ENCODE measurements at regions not wholly inside any gene's neighbourhood (a gene's known extent, or its start where the extent isn't known, plus 50 kb on each side); places are given as distances from the start of the nearest gene placed in this dataset.

DNA sequence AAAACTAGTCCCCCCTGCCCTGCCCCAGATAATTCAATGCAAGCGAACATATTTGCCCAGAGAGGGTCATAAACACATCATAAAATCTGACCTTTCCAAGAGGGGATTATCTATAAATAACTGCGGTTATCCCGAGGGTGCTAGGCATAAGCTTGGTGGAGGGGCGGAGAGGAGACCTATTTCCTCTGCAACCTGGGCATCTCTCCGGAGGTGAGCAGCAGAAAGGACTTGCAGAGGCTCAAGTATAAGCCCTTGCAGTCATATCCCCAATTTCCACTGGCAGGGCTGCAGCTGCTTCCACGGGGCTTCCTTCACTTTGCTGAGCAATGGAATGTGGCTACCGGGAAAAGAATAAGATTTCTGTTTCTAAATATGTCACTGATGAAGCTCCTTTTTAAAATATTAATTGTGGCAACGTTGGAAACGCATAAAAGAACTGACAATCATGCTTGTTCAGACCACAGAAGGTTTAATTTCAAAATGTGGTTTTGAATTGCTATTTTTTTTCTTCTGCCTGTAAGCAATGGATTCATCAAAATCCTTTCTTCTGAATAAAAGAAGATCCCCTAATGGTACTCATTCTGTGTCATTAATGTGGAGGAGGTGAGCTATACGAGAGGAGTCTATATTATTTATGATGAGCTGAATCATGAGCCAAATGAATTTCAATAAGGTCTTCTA, 268.9 kb upstream of the ATP2B1 start:
- H3K36me3 Mint-ChIP-seq, result no peaks in the 10 kb centered on the region

DNA sequence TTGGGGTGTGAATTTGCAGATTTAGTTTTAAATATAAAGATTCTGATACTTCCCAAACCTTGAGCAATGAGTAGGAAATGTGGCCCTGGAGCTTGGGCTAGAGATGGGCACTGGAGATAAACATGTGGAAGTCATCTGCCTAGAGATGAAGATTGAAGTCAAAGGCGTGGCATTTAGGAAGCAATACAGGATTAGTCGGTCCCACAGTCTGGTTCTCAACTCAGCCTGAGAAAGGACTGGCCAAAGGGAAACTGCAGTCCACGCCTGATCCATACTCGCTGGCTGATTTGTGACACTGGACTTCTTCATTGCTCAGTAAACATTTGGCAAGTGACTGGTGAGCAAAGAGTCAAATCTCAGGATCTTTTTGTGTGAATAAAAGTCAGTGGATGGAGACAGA, 268.2 kb upstream of the ATP2B1 start:
- Mint-ChIP-seq H3K4me1 (ENCODE audit: low read depth) (peaks cover 4% of the 10 kb centered on the region), H3K27ac (no peak overlapping the region), H3K4me3 (no peak overlapping the region), H3K27me3 (no peaks in the 10 kb centered on the region), H3K36me3 (no peaks in the 10 kb centered on the region), H3K9me3 (no peaks in the 10 kb centered on the region)
- ChIA-PET POLR2A (no interaction called here), CTCF (no interaction called here)
- DNase-seq, result no peak
- intact Hi-C loops (cut with micrococcal nuclease), result no loop called here

More for the DNA sequence above, 268.9 kb upstream of the ATP2B1 start:
- ChIA-PET POLR2A (no interaction called here), CTCF (no interaction called here)
- no peak overlapping the region for H3K27ac Mint-ChIP-seq
- H3K9me3 Mint-ChIP-seq, result no peaks in the 10 kb centered on the region
- intact Hi-C loops (cut with micrococcal nuclease), result no loop called here
- H3K27me3 Mint-ChIP-seq, result no peaks in the 10 kb centered on the region
- DNase-seq, result no peak
- H3K4me3 Mint-ChIP-seq, result no peak overlapping the region
- H3K4me1 Mint-ChIP-seq (ENCODE audit: low read depth), result peaks cover 4% of the 10 kb centered on the region

DNA sequence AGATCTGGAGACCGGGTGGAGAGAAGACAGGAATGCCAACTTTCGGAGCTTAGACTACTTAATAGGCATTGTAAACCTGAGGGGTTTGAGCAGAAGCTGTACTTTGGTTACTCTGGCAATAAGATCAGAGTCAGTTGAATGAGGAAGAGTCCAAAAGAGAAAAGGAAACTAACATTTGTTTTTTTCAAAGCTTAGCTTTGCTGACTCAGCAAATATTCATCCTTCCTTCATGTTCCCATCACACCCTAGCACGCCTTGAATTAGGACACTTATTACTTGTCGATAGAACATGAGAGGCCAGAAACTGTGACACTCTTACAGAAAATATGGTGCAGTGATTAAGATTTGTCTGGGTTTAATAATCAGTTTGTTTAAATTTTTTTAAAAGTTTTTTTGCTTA, 266.9 kb upstream of the ATP2B1 start:
- Mint-ChIP-seq H3K4me3 (no peak overlapping the region), H3K4me1 (ENCODE audit: low read depth) (peaks cover 5% of the 10 kb centered on the region), H3K27me3 (no peaks in the 10 kb centered on the region), H3K9me3 (no peaks in the 10 kb centered on the region), H3K36me3 (no peaks in the 10 kb centered on the region), H3K27ac (no peak overlapping the region)
- DNase-seq, result no peak
- ChIA-PET POLR2A (no interaction called here), CTCF (no interaction called here)
- intact Hi-C loops (cut with micrococcal nuclease), result no loop called here

DNA sequence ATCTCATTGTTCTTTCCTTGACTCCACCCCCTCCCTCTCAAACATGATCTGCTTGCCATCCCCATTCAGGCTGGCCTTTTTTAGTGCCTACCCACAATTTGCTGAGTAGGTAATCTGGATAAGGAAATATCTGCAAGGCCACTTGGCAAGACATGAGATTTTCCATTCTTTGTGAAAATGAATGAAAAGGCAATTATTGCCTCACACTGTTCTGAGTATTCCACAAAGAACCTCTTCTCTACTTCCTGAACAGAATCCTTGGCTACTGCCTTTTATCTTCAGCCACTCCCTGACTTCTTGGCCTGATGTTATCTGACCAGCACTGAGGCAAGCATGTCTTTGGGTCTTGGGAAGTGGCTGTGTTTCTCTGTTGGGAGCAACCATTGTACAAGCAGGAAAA, 263.2 kb upstream of the ATP2B1 start:
- peaks cover 5% of the 10 kb centered on the region for H3K4me1 Mint-ChIP-seq (ENCODE audit: low read depth)
- no peaks in the 10 kb centered on the region for H3K9me3 Mint-ChIP-seq
- no peaks in the 10 kb centered on the region for H3K27me3 Mint-ChIP-seq
- DNase-seq, result no peak
- POLR2A ChIA-PET, result no interaction called here
- no peak overlapping the region for H3K4me3 Mint-ChIP-seq
- CTCF ChIA-PET, result no interaction called here
- intact Hi-C loops (cut with micrococcal nuclease), result no loop called here
- H3K36me3 Mint-ChIP-seq, result no peaks in the 10 kb centered on the region
- H3K27ac Mint-ChIP-seq, result no peak overlapping the region

DNA sequence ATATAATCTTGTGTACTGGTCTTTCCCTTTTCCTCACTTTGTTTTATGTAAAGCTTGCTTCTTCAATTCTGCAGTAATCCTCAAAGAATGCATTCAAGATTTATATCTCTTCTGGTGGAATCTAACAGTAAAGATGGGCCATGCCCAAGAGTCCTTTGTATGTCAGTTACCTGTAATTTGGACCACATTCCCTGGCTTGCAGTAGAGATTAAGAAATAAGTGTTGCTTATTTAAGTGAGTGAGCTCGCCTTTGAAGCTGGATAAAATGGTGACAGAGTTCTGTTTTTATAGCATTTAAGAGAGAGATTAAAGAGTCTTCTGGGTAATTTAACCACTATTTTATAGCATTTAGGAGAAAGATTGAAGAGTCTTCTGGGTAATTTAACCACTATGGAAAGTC, 262.1 kb upstream of the ATP2B1 start:
- no peaks in the 10 kb centered on the region for H3K36me3 Mint-ChIP-seq
- no peaks in the 10 kb centered on the region for H3K27me3 Mint-ChIP-seq
- H3K4me3 Mint-ChIP-seq, result no peak overlapping the region
- DNase-seq, result no peak
- peaks cover 5% of the 10 kb centered on the region for H3K4me1 Mint-ChIP-seq (ENCODE audit: low read depth)
- POLR2A ChIA-PET, result no interaction called here
- H3K27ac Mint-ChIP-seq, result no peak overlapping the region
- CTCF ChIA-PET, result interaction anchor here (1.0 kb wide), 1 partner anchor 8 kb away, joined by 3 read pairs; no protein-coding TSS in a partner anchor
- H3K9me3 Mint-ChIP-seq, result no peaks in the 10 kb centered on the region
- intact Hi-C loops (cut with micrococcal nuclease), result no loop called here

DNA sequence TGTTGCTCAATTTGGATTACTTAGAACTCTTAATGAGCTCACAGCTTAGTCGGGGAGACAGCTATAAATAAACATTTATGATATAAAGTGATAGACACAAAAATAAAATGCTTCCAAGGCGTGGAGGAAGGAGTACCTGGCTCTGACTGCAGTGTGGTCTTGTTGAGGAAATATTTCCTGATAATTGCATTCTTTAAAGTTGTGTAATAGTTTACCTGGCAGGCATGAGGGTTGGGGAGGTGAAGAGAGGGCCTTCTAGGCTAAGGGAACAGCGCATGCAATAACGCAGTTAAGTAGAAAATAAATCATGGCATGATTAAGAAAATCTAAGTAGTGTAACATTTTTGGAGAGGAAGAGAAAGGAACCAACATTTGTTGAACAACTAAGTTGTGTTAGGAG, 260.5 kb upstream of the ATP2B1 start:
- no peak for DNase-seq
- intact Hi-C loops (cut with micrococcal nuclease), result no loop called here
- ChIA-PET CTCF (no interaction called here), POLR2A (no interaction called here)
- Mint-ChIP-seq H3K27me3 (no peaks in the 10 kb centered on the region), H3K36me3 (no peaks in the 10 kb centered on the region), H3K4me1 (ENCODE audit: low read depth) (peaks cover 5% of the 10 kb centered on the region), H3K9me3 (no peaks in the 10 kb centered on the region), H3K27ac (no peak overlapping the region), H3K4me3 (no peak overlapping the region)

DNA sequence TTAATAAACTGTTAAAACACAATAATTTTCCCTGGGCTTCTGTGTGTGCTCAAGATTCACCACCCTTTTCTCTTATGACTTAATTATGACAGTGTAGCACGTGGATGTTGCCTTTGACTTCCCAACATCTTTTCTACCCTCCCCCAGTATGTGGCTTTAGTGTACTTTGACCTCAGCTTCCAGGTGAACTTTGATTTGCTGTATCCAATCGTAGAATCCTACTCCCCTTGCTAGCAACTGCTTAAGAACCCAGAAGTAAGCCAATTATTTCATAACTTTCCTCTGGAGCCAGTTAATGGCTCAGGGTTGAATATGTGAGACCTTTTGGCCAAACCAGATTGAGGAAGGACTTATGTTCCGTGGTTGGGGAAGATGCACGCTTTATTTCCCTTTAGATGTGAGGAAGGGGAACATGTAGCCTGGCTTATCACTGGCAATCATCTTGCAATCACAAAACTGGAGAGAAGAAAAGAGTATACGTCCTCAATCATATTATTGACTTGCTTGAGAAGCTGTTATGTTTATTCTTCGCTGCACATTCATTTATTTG, 259.6 kb upstream of the ATP2B1 start:
- intact Hi-C loops (cut with micrococcal nuclease), result no loop called here
- CTCF ChIA-PET, result no interaction called here
- no peak overlapping the region for H3K4me3 Mint-ChIP-seq
- POLR2A ChIA-PET, result no interaction called here
- H3K36me3 Mint-ChIP-seq, result no peaks in the 10 kb centered on the region
- H3K27me3 Mint-ChIP-seq, result no peaks in the 10 kb centered on the region
- H3K27ac Mint-ChIP-seq, result no peak overlapping the region
- peaks cover 5% of the 10 kb centered on the region for H3K4me1 Mint-ChIP-seq (ENCODE audit: low read depth)
- no peaks in the 10 kb centered on the region for H3K9me3 Mint-ChIP-seq
- DNase-seq, result no peak

DNA sequence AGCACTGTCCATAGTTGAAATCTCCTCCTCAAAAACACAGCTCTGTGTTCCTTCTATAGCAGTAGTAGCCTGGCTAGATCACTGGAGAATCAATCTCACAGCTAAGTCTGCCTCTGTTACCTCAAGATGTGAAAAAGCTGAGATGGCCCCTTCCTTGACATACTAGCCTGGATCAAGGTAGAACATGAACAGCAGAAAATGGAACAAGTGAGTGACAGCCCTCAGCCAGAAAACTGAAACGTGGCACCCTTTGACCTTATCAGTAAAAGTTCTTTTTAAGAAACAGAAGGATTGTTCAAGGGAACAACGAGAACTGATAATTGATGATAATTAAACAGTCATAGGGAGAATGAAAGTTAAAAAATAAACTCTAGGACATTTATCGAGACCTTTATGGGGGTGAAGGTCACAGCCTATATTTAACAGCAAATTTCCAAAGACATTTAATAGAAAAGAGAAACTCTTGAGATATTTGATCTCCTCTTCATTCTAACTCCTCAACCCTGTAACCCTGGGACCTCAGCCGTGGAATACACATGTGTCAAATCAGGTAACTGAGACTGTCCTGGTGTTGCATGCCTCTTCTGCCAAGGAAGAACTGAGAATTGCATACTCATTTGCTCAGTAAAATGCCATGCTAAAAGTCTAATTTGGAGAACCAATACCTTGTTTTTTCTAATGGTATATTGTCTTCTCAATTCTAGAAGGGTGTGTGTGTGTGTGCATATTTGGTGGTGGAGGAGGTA, 258.0 kb upstream of the ATP2B1 start:
- Mint-ChIP-seq H3K27ac (no peak overlapping the region), H3K27me3 (no peaks in the 10 kb centered on the region), H3K4me1 (ENCODE audit: low read depth) (peaks cover 4% of the 10 kb centered on the region), H3K9me3 (no peaks in the 10 kb centered on the region), H3K4me3 (no peak overlapping the region), H3K36me3 (no peaks in the 10 kb centered on the region)
- ChIA-PET CTCF (no interaction called here), POLR2A (no interaction called here)
- intact Hi-C loops (cut with micrococcal nuclease), result no loop called here
- DNase-seq, result no peak

DNA sequence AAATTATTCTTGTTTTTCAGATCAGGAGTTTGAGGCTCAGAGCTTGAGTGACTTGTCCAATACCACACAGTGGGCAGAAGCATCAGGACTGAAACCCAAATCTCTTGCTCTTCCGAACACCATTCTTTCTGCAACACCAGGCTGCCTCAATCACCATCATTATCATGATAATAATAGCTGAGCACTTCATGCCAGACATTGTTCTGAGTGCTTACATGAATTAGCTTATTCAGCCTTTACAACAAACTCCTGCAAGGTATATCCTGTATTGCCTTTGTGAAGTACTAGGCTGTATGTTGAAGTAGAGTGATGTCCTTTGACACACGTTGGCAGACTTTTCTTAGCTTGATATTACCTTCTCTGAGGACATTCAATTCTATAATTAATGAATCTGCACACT, 257.4 kb upstream of the ATP2B1 start:
- intact Hi-C loops (cut with micrococcal nuclease), result no loop called here
- Mint-ChIP-seq H3K4me3 (no peak overlapping the region), H3K9me3 (no peaks in the 10 kb centered on the region), H3K27ac (no peak overlapping the region), H3K4me1 (ENCODE audit: low read depth) (peaks cover 3% of the 10 kb centered on the region), H3K27me3 (no peaks in the 10 kb centered on the region), H3K36me3 (no peaks in the 10 kb centered on the region)
- POLR2A ChIA-PET, result no interaction called here
- CTCF ChIA-PET, result no interaction called here
- DNase-seq, result no peak

DNA sequence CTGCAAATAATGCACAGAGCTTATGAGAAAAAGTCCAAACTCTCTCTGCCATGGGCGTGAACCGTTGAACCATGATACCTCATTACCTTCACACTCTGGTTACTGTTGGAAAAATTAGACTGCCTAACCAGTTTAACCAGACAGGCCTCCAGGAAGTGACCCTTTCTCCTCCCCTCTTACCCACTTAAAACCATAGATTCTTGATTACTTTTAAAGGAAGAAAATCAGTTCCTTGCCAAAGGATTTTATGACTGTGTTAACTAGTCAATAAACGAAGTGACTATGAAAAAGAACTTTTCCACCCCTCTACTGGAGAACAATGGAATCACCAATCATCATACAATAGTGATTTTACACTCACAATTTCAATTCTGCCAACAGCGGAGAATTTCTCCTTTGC, 254.0 kb upstream of the ATP2B1 start:
- Mint-ChIP-seq H3K4me1 (ENCODE audit: low read depth) (peaks cover 14% of the 10 kb centered on the region), H3K27ac (no peak overlapping the region), H3K4me3 (no peak overlapping the region), H3K27me3 (no peaks in the 10 kb centered on the region), H3K9me3 (no peaks in the 10 kb centered on the region), H3K36me3 (no peaks in the 10 kb centered on the region)
- ChIA-PET CTCF (interaction anchor here (1.0 kb wide), 1 partner anchor 8 kb away, joined by 3 read pairs; no protein-coding TSS in a partner anchor), POLR2A (no interaction called here)
- intact Hi-C loops (cut with micrococcal nuclease), result loop anchor here (5.0 kb wide), 3 partner anchors 255 to 420 kb away; partner anchors contain the start of gene ATP2B1
- no peak for DNase-seq

DNA sequence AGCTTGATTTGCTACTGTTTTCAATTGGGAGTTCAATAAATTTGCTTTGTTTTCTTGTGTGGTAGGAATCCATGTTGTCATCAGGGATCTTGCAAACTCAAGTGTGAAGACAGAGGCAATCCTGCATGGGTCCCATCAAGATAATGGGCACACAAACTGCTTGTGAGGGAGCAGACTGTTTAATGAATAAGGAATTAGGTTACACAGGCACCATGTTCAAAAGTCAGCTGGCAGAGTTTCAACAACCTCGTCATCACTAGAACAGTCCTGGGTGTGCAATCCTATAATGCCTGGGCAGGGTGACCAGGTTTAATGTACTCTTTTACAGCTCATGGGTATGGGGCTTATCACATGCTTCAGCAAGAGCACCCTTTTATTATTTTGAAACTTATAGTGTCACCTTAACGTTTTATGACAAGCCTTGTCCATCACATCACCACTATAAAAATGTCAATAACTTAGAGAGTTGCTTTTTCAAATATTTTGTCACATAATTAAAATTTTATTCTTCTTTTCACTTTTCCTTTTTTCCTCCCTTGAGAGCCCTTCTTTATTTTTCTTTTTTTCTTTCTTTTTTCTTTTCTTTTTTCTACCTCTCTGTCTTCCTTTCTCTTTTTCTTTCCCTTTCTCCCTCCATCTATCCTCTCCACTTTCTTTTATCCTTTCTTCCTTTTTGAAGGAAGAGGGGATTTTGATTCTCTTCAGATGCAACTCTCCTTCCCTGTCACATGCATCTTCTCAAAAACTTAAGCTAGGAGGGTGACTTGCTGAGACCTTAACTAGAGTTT, 252.2 kb upstream of the ATP2B1 start:
- no peaks in the 10 kb centered on the region for H3K36me3 Mint-ChIP-seq
- intact Hi-C loops (cut with micrococcal nuclease), result loop anchor here (1.0 to 5.0 kb wide), 6 partner anchors 10 to 418 kb away; partner anchors contain the start of gene ATP2B1
- CTCF ChIA-PET, result interaction anchor here (0.8 to 1.3 kb wide), 3 partner anchors 10 to 418 kb away, joined by 3 to 4 read pairs (median 3); no protein-coding TSS in a partner anchor
- peak; percentile 33 for DNase-seq
- no peak overlapping the region for H3K27ac Mint-ChIP-seq
- H3K9me3 Mint-ChIP-seq, result no peaks in the 10 kb centered on the region
- POLR2A ChIA-PET, result interaction anchor here (0.8 to 0.9 kb wide), 2 partner anchors 11 to 252 kb away, joined by 4 read pairs; partner anchors contain the start of gene ATP2B1
- peaks cover 14% of the 10 kb centered on the region for H3K4me1 Mint-ChIP-seq (ENCODE audit: low read depth)
- H3K4me3 Mint-ChIP-seq, result no peak overlapping the region
- no peaks in the 10 kb centered on the region for H3K27me3 Mint-ChIP-seq

DNA sequence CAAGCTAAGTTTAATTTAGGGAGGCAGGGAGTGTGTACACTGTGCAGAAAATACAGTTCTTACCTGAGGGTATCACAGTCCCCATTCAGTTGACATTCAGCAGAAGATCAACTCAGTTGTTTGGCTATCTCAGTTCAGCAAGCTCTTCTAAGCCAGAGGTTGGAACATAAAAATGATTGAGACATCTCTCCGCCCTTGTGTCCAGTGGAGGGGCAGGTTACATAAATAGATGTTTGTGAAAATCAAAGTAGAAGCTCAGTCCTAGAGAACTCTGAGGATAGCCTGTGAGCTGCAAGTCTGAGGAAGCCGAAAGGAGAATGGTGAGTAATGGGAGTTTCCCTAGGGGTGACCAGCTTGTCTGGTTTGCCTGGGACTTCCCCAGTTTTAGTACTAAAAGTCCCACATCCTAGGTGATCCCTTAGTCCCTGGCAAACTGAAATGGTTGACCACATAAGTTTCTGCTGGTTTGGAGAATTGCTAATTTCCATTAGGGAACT, 251.4 kb upstream of the ATP2B1 start:
- H3K4me1 Mint-ChIP-seq (ENCODE audit: low read depth), result peaks cover 14% of the 10 kb centered on the region
- no peaks in the 10 kb centered on the region for H3K9me3 Mint-ChIP-seq
- peak; percentile 57 for DNase-seq
- ChIA-PET POLR2A (interaction anchor here (0.7 to 1.1 kb wide), 4 partner anchors 10 to 252 kb away, joined by 3 to 4 read pairs (median 4); partner anchors contain the start of gene ATP2B1), CTCF (interaction anchor here (0.7 to 1.3 kb wide), 2 partner anchors 9 to 485 kb away, joined by 3 to 4 read pairs; no protein-coding TSS in a partner anchor)
- no peak overlapping the region for H3K4me3 Mint-ChIP-seq
- intact Hi-C loops (cut with micrococcal nuclease), result loop anchor here (1.0 to 5.0 kb wide), 6 partner anchors 10 to 418 kb away; partner anchors contain the start of gene ATP2B1
- H3K27me3 Mint-ChIP-seq, result no peaks in the 10 kb centered on the region
- no peak overlapping the region for H3K27ac Mint-ChIP-seq
- H3K36me3 Mint-ChIP-seq, result no peaks in the 10 kb centered on the region

Measured in activated CD4-positive, alpha-beta memory T cell treated with anti-CD3 and anti-CD28 coated beads for 36 hours (primary cell).